Stimulated activated CD4-positive, alpha-beta T cell treated with anti-CD3 and anti-CD28 coated beads, Interleukin-1b, Interleukin-23, amount 100 ng/mL, for 48 hours (primary cell): ENCODE measurements at regions not wholly inside any gene's neighbourhood (a gene's known extent, or its start where the extent isn't known, plus 50 kb on each side); places are given as distances from the start of the nearest gene placed in this dataset.
"Not testable (repeated sequence)": the region's sequence is repeated elsewhere in the genome, so short reads cannot be mapped to it uniquely, and the experiment has no call there.

ENCODE experiments used
- DNase-seq: peaks from one replicate; pipeline ENCODE4 v3.0.0-alpha.2; 2020

GRCh38 chr19:30105316-30105715, 163.3 kb downstream of the URI1 start:
- no peak for DNase-seq

- no peak for DNase-seq
Measured at GRCh38 chr19:30105727-30106126, 163.7 kb downstream of the URI1 start.

- no peak for DNase-seq
Measured at GRCh38 chr19:30106417-30107095, 164.5 kb downstream of the URI1 start.

- no peak for DNase-seq
Measured at GRCh38 chr19:30107251-30107650, 165.2 kb downstream of the URI1 start.

GRCh38 chr19:30109565-30109964, 167.5 kb downstream of the URI1 start:
- no peak for DNase-seq

GRCh38 chr19:30111021-30111855, 169.2 kb downstream of the URI1 start:
- DNase-seq = no peak

- no peak for DNase-seq
Measured at GRCh38 chr19:30112171-30112570, 170.1 kb downstream of the URI1 start.

DNA sequence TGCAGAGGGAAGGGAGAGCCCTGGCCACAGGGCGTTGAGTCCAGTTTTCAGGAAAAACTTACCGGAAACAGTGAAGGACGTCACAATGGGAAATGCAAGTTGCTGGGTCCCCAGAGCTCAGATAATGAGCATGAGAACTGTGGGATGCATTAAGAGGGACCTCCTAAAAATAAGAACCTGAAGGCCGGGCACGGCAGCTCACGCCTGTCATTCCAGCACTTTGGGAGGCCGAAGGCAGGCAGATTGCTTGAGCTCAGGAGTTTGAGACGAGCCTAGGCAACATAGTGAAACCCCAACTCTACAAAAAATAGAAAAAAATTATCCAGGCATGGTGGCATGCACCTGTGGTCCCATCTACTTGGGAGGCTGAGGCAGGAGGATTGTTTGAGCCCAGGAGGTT, 170.6 kb downstream of the URI1 start:
- DNase-seq = no peak

GRCh38 chr19:30113186-30113585, 171.1 kb downstream of the URI1 start:
- no peak for DNase-seq

- not testable (repeated sequence) for DNase-seq
Measured at GRCh38 chr19:30114095-30114494, 172.1 kb downstream of the URI1 start.

DNA sequence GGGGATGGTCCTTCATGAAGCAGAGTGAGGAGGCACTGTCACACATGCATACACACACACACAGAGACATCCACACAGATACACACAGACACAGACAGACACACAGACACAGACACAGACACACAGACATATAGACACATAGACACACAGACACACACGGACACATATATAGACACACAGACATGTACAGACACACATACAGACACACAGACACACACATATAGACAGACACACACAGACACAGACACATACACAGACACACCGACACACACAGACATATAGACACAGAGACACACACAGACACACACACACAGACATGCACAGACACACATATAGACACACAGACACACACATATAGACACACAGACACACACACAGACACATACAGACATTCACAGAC, 173.9 kb downstream of the URI1 start:
- no peak for DNase-seq

GRCh38 chr19:30116530-30116929, 174.5 kb downstream of the URI1 start:
- no peak for DNase-seq

DNA sequence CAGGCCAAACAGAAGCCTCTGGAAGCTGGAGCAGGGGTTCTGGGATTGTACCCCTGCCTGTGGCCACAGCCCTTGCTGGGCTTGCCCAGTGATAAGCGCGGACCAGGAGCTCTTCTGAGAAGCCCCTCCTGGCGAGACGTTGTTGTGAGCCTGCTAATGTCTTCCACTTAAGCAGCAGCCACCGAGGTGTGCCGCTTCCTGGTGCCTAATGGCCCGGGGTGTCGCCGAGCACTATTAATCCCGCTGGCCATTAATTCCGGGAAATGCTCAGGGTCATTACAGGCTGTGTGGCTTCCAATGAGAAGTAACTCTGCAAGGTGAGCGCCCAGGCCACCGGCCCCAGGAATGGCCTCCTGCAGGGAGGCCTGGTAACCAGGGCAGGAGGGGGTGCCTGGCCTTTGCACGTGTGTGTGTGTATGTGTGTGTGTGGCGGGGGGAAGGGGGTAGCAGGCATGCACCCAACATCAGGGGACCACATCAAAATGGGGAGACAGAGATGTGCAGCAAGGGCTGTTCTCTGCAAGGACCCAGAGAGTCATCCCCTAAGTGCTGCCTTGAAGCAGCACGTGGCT, 175.0 kb downstream of the URI1 start:
- DNase-seq = no peak

GRCh38 chr19:30117636-30118145, 175.7 kb downstream of the URI1 start:
- no peak for DNase-seq

DNA sequence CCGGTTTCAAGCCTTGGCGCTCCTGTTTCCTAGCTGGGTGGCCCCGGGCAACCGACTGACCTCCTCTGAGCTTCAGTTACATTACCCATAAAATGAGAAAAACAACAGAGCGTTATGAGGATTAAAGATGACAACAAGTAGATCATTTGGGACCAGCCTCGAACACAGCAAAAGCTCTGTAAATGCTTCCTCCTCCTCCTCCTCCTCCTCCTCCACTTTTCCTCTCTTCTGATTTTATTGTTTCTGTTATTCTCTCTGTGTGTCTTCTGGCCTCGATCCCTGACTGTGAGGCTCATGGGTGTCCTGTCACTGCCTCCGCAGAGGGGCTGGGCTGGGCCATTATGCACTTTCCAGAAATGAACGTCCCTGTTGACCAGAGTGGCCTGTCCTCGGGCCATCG, 176.2 kb downstream of the URI1 start:
- no peak for DNase-seq

DNA sequence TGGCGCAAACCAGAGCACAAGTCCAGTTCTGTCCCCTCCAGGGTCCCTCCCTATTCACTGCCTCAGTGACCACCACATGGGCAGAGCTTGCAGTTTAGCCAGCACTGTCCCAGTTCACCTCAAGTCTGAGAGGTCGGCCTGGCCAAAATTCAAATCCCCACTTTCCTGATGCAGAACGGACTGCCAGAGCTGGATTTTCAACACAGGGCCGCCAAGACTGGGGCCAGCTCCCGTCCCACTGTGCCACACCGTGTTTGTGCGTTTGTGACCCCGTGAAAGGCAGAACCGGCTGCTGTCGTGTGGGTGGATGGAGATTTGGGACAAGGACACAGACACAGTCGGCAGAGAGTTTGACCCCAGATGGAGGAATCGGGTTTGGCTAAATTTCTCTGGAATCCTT, 176.7 kb downstream of the URI1 start:
- no peak for DNase-seq

- DNase-seq = no peak
Measured at GRCh38 chr19:30119180-30119908, 177.3 kb downstream of the URI1 start.

DNA sequence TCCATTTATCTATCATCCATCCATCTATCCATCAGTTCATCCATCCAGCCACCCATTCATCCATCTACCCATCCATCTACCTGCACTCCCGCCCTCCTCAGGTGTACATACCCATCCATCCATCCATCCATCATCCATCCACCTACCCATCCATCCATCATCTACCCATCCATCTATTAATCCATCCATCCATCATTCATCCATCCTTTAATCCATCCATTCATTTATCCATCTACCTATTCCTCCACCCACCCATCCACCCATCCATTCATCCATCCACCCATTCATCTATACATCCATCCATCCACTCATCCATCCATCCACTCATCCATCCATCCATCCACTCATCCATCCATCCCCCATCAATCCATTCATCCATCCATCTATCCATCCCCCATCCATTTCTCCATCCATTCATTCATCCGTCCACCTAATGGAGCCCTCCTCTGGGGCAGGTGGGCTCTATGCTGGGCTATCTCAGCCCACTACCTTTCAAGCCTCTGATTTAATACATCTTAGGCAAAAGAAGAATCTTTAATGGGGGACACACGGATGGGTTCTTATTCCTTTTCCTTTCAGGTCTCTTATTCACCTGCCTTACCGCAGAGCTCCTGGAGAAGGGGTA, 178.9 kb downstream of the URI1 start:
- no peak for DNase-seq

GRCh38 chr19:30122431-30122830, 180.4 kb downstream of the URI1 start:
- no peak for DNase-seq

DNA sequence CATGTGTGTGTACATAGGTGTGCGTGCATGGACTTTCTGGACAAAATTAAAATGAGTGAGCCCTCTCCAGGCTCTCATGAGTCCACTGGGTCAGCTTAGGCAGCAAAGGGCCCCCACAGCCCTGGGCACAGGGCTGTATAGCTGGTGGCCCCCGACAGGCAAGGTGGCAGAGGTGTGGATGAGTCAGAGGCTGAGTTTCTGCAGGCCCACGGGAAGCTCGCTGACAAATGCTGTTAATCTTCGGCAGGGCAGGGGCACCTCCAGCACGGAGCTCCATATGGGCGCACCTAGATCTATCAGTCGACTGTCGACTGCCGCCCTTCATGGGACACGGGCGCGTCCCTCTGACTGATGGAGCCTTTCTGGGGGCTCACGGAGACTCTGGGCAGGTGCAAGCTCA, 181.1 kb downstream of the URI1 start:
- DNase-seq = no peak

GRCh38 chr19:30123611-30124010, 181.6 kb downstream of the URI1 start:
- DNase-seq = no peak

DNA sequence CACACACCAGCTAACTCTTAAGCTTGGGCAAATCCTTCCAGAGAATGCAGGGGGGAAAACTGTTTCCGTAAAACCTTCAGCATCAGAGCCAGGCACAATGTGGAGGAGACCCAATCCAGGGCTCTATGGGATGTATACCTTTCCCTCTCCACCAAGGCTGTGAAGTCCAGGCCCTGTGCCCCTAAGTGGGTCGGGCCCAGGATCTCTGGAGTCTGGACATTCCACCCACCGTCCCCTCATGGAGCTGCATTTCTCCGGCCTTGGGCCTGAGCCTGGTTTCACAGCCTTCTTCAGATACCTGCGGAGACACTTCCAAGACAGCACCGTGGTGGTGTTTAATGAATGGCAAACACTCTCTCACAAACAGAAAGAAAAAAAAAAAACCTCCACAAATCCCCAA, 186.2 kb downstream of the URI1 start:
- no peak for DNase-seq
